Loucy (cell line): ENCODE measurements at regions not wholly inside any gene's neighbourhood (a gene's known extent, or its start where the extent isn't known, plus 50 kb on each side); places are given as distances from the start of the nearest gene placed in this dataset.

Experiments used
- H2AFZ ChIP-seq: fragments of 200-600 bp; sonication (generic); 2 replicates; pipeline ENCODE4 v1.6.0; 2016; ENCODE audit warnings: antibody characterized with exemption, mild to moderate bottlenecking, low read length, moderate library complexity
- H3F3A ChIP-seq: fragments of 200-600 bp; 2 replicates; pipeline ENCODE4 v1.6.0; 2016; ENCODE audit warnings: antibody characterized with exemption, low read depth, mild to moderate bottlenecking
- H3K27me3 ChIP-seq: fragments of 200-600 bp; sonication (generic); 2 replicates; pipeline ENCODE4 v1.6.1; 2014; ENCODE audit warnings: low read length, mild to moderate bottlenecking; ENCODE audit not compliant: insufficient read depth, poor library complexity, severe bottlenecking
- H3K36me3 ChIP-seq: fragments of 200-600 bp; sonication (generic); 2 replicates; pipeline ENCODE4 v1.6.1; 2016; ENCODE audit warnings: low read length; ENCODE audit not compliant: insufficient read depth
- H3K4me1 ChIP-seq: fragments of 200-600 bp; sonication (generic); 2 replicates; pipeline ENCODE4 v1.5.1; 2014; ENCODE audit warnings: low read length, mild to moderate bottlenecking; ENCODE audit not compliant: insufficient read depth, poor library complexity, severe bottlenecking
- H3K4me2 ChIP-seq: fragments of 200-600 bp; sonication (generic); 2 replicates; pipeline ENCODE4 v1.6.0; 2014; ENCODE audit warnings: antibody characterized with exemption, low read length, low read depth, mild to moderate bottlenecking; ENCODE audit not compliant: poor library complexity, severe bottlenecking
- H3K4me3 ChIP-seq: fragments of 200-600 bp; sonication (generic); 2 replicates; pipeline ENCODE4 v1.5.1; 2014; ENCODE audit warnings: low read length, mild to moderate bottlenecking, mixed read lengths; ENCODE audit not compliant: poor library complexity, severe bottlenecking
- H3K79me2 ChIP-seq: fragments of 200-600 bp; sonication (generic); 2 replicates; pipeline ENCODE4 v1.6.1; 2014; ENCODE audit warnings: low read length; ENCODE audit not compliant: insufficient read depth
- H3K9ac ChIP-seq: fragments of 200-600 bp; sonication (generic); 2 replicates; pipeline ENCODE4 v1.6.0; 2014; ENCODE audit warnings: mild to moderate bottlenecking, low read depth, low read length, moderate library complexity; ENCODE audit not compliant: poor library complexity, severe bottlenecking
- H3K9me2 ChIP-seq: fragments of 200-600 bp; sonication (generic); replicated peaks from 2 replicates; pipeline ENCODE4 v1.6.1; 2016; ENCODE audit warnings: low read depth, low read length, mixed read lengths
- H3K9me3 ChIP-seq: fragments of 200-600 bp; sonication (generic); 2 replicates; pipeline ENCODE4 v1.6.1; 2014; ENCODE audit warnings: mild to moderate bottlenecking, antibody characterized with exemption, low read length, low read depth; ENCODE audit not compliant: insufficient read depth
- H4K20me1 ChIP-seq: fragments of 200-600 bp; sonication (generic); 2 replicates; pipeline ENCODE4 v1.6.0; 2014; ENCODE audit warnings: antibody characterized with exemption, low read length, mild to moderate bottlenecking; ENCODE audit not compliant: insufficient read depth, poor library complexity, severe bottlenecking
- EZH2phosphoT487 ChIP-seq: fragments of 200-600 bp; IDR thresholded peaks from 2 replicates; pipeline ENCODE4 v1.6.1; 2018; ENCODE audit warnings: antibody characterized with exemption, mild to moderate bottlenecking, moderate library complexity, borderline replicate concordance
- TF ChIP-seq, protein P1 (sequence below): fragments of 200-600 bp; sonication (generic); conservative IDR thresholded peaks from 2 replicates; pipeline ENCODE4 v1.5.1; 2014; ENCODE audit warnings: mild to moderate bottlenecking, antibody characterized with exemption, low read length

DNA sequence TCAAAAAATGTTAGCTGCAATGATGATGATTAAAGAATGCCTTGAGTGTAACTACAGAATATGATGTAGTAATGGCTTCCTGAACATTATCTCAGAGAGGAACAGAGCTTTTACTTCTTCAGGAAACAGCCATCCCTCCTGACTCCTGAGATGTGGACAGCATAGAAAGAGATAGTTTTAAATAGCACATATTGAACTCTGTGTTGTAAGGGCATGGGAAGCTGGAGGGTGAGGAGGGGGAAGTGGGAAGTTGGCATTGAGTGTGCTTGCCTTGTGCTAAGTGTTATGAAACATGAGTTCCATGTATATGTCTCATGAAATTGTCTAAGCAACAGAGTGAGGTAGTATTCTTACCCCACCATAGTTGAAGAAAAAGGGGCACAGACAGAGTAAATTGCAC lies 161.5 kb upstream of the SLC28A3 start:
- no peaks in the 10 kb centered on the region for H3K27me3 ChIP-seq
- H3K9me3 ChIP-seq = no peaks in the 10 kb centered on the region
- H3K9me2 ChIP-seq = no peaks in the 10 kb centered on the region
- no peaks in the 10 kb centered on the region for H3K79me2 ChIP-seq
- no peak overlapping the region for H3K4me2 ChIP-seq
- no peaks in the 10 kb centered on the region for H3F3A ChIP-seq
- no peaks in the 10 kb centered on the region for H3K36me3 ChIP-seq
- no peak overlapping the region for H3K4me3 ChIP-seq
- H3K9ac ChIP-seq = no peak overlapping the region
- H4K20me1 ChIP-seq = no peaks in the 10 kb centered on the region
- no peak overlapping the region for H2AFZ ChIP-seq
- TF ChIP-seq, protein P1, sequence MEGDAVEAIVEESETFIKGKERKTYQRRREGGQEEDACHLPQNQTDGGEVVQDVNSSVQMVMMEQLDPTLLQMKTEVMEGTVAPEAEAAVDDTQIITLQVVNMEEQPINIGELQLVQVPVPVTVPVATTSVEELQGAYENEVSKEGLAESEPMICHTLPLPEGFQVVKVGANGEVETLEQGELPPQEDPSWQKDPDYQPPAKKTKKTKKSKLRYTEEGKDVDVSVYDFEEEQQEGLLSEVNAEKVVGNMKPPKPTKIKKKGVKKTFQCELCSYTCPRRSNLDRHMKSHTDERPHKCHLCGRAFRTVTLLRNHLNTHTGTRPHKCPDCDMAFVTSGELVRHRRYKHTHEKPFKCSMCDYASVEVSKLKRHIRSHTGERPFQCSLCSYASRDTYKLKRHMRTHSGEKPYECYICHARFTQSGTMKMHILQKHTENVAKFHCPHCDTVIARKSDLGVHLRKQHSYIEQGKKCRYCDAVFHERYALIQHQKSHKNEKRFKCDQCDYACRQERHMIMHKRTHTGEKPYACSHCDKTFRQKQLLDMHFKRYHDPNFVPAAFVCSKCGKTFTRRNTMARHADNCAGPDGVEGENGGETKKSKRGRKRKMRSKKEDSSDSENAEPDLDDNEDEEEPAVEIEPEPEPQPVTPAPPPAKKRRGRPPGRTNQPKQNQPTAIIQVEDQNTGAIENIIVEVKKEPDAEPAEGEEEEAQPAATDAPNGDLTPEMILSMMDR = no peak
- TF ChIP-seq EZH2phosphoT487 = no peak
- H3K4me1 ChIP-seq = no peaks in the 10 kb centered on the region

DNA sequence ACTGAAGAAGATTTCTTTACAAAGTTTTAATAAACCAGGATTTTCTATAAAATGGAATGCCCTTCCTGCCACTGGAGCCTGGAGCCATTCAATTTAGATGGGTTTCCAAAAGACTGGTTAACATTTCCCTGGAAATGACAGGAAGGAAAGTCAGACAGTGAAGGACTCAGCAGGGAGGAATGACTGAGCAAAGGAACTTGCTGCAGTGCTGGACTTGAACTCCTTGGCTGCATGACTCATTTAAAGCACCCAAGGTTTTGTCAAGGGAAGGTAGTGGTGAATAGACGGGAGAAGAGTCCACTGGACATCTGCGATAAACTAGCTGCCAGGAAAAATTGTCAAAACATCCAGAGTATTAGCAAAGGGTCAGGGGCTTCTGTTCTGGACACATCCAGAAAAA lies 163.8 kb upstream of the SLC28A3 start:
- Histone ChIP-seq H3K9me2 (no peaks in the 10 kb centered on the region), H4K20me1 (no peaks in the 10 kb centered on the region), H3K4me1 (no peaks in the 10 kb centered on the region), H3K9me3 (no peaks in the 10 kb centered on the region), H3F3A (no peaks in the 10 kb centered on the region), H2AFZ (no peak overlapping the region), H3K79me2 (no peaks in the 10 kb centered on the region), H3K27me3 (no peaks in the 10 kb centered on the region), H3K36me3 (no peaks in the 10 kb centered on the region), H3K4me3 (no peak overlapping the region), H3K4me2 (no peak overlapping the region), H3K9ac (no peak overlapping the region)
- no peak for TF ChIP-seq EZH2phosphoT487
- TF ChIP-seq, protein P1 = no peak

DNA sequence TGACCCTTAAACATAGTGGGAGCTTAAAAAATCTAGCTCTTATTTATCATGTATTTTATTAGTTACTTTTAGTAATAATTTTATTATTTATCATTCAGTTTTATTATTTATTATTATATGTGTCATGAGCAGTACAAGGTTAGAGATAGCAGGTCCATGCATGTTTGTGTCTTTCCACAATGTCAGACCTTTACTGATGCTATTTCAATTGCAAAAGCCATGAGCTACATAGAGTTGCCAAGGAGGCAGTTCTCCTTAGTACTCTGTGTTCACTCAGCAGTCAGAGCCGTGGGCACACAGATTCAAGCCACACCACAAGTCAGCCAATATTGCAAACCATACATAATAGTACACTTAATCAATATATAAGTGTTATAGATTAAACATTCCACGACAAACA lies 157.9 kb upstream of the NTRK2 start:
- Histone ChIP-seq H4K20me1 (no peaks in the 10 kb centered on the region), H3K9me3 (no peaks in the 10 kb centered on the region), H3K4me2 (no peak overlapping the region), H3K9me2 (no peaks in the 10 kb centered on the region), H3K27me3 (no peaks in the 10 kb centered on the region), H2AFZ (no peak overlapping the region), H3K79me2 (no peaks in the 10 kb centered on the region), H3K4me1 (no peaks in the 10 kb centered on the region), H3F3A (no peaks in the 10 kb centered on the region), H3K36me3 (no peaks in the 10 kb centered on the region), H3K4me3 (no peak overlapping the region), H3K9ac (no peak overlapping the region)
- TF ChIP-seq, protein P1 = no peak
- TF ChIP-seq EZH2phosphoT487 = no peak
